ENCODE measurements at regions not wholly inside any gene's neighbourhood (a gene's known extent, or its start where the extent isn't known, plus 50 kb on each side); places are given as distances from the start of the nearest gene placed in this dataset.
"Not testable (repeated sequence)": the region's sequence is repeated elsewhere in the genome, so short reads cannot be mapped to it uniquely, and the experiment has no call there.

DNA sequence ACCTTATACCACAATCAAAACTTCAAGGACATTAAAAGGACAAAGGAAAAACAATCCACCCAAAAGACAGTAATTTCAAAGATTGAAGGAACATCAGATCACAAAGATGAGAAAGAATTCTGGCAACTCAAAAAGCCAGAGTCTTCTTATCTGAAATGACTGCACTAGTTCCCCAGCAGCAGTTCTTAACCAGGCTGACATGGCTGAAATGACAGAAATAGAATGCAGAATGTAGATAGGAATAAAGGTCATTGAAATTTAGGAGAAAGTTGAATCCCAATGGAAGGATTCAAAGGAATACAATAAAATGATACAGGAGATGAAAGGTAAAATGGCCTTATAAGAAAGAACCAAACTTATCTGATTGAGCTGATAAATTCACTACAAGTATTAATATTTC is 231.4 kb downstream of the CD109 start:
- Histone ChIP-seq H3K4me3 (ENCODE audit: low read length) (no peak overlapping the region), H3K9me2 (replicated peaks; ENCODE audit: control insufficient read depth, low read length) (no peaks in the 10 kb centered on the region), H3F3A (ENCODE audit: control insufficient read depth, insufficient read depth) (no peaks in the 10 kb centered on the region), H4K20me1 (ENCODE audit: control insufficient read depth, insufficient read depth, low read depth, low read length) (no peaks in the 10 kb centered on the region), H3K9me3 (ENCODE audit: control insufficient read depth, insufficient read depth, low read length) (no peaks in the 10 kb centered on the region), H3K27ac (ENCODE audit: low read depth, low read length) (no peak overlapping the region), H3K36me3 (ENCODE audit: control insufficient read depth, low read length) (no peaks in the 10 kb centered on the region), H3K4me2 (ENCODE audit: low read length) (no peak overlapping the region), H3K27me3 (ENCODE audit: control insufficient read depth, low read length) (no peaks in the 10 kb centered on the region), H3K79me2 (ENCODE audit: control insufficient read depth, low read length) (no peaks in the 10 kb centered on the region), H3K4me1 (ENCODE audit: control insufficient read depth, low read length) (no peaks in the 10 kb centered on the region)
- TF ChIP-seq, protein P1, sequence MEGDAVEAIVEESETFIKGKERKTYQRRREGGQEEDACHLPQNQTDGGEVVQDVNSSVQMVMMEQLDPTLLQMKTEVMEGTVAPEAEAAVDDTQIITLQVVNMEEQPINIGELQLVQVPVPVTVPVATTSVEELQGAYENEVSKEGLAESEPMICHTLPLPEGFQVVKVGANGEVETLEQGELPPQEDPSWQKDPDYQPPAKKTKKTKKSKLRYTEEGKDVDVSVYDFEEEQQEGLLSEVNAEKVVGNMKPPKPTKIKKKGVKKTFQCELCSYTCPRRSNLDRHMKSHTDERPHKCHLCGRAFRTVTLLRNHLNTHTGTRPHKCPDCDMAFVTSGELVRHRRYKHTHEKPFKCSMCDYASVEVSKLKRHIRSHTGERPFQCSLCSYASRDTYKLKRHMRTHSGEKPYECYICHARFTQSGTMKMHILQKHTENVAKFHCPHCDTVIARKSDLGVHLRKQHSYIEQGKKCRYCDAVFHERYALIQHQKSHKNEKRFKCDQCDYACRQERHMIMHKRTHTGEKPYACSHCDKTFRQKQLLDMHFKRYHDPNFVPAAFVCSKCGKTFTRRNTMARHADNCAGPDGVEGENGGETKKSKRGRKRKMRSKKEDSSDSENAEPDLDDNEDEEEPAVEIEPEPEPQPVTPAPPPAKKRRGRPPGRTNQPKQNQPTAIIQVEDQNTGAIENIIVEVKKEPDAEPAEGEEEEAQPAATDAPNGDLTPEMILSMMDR (IDR thresholded peaks at IDR 0.05; ENCODE audit: low read depth, low read length, poor library complexity, severe bottlenecking), result no peak
- TF ChIP-seq EZH2phosphoT487 (IDR thresholded peaks at IDR 0.05; ENCODE audit: borderline replicate concordance, low read length), result no peak

DNA sequence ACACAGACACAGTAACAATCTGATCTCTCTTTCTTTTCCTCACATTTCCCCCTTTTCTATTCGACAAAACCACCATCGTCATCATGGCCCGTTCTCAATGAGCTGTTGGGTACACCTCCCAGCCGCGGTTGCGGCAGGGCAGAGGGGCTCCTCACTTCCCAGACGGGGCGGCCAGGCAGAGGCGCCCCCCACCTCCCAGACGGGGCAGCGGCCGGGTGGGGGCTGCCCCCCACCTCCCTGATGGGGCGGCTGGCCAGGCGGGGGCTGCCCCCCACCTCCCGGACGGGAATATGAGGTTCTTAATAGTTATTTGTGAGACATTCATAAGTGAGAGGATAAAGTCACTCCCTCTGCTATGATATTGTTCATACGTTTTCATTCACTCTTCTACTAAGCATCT is 229.7 kb downstream of the CD109 start:
- H3K79me2 ChIP-seq (ENCODE audit: control insufficient read depth, low read length); H4K20me1 ChIP-seq (ENCODE audit: control insufficient read depth, insufficient read depth, low read depth, low read length); H3K9me2 ChIP-seq (replicated peaks; ENCODE audit: control insufficient read depth, low read length); H3K36me3 ChIP-seq (ENCODE audit: control insufficient read depth, low read length); H3K4me3 ChIP-seq (ENCODE audit: low read length); H3K4me1 ChIP-seq (ENCODE audit: control insufficient read depth, low read length); H3K27me3 ChIP-seq (ENCODE audit: control insufficient read depth, low read length); H3K27ac ChIP-seq (ENCODE audit: low read depth, low read length); H3F3A ChIP-seq (ENCODE audit: control insufficient read depth, insufficient read depth); H3K9me3 ChIP-seq (ENCODE audit: control insufficient read depth, insufficient read depth, low read length); H3K4me2 ChIP-seq (ENCODE audit: low read length): not testable (repeated sequence)

DNA sequence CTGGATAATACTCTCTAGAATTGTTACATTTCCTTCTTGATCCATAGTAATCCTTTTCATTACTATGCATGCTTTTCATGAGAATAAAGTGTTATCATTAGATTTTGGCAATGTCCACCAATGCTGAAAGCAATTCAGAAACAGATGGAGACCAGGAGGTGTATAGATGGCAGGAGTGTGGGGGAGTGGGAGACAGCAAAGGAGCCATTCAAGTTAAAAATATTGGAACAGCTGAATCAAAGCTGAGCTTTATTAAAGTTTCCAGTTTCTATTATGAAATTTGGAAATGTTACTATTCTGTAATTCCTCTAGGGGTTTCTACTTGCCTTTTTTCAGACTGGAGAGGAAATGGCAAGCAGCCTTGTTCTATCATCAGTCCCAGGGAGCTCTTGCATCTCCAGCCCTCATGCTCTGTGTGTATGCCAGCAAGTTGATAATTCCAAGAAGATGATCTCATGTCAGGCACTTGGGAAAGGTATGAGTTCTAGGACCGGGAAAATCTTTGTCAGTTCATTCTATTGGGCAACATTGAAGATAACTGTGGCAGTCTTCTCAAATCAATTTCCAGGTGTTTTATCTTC is 228.0 kb downstream of the CD109 start:
- Histone ChIP-seq H3K79me2 (ENCODE audit: control insufficient read depth, low read length) (no peaks in the 10 kb centered on the region), H3K27ac (ENCODE audit: low read depth, low read length) (no peak overlapping the region), H4K20me1 (ENCODE audit: control insufficient read depth, insufficient read depth, low read depth, low read length) (no peaks in the 10 kb centered on the region), H3K36me3 (ENCODE audit: control insufficient read depth, low read length) (no peaks in the 10 kb centered on the region), H3K9me3 (ENCODE audit: control insufficient read depth, insufficient read depth, low read length) (no peaks in the 10 kb centered on the region), H3K4me3 (ENCODE audit: low read length) (no peak overlapping the region), H3K9me2 (replicated peaks; ENCODE audit: control insufficient read depth, low read length) (no peaks in the 10 kb centered on the region), H3K4me2 (ENCODE audit: low read length) (no peak overlapping the region), H3K27me3 (ENCODE audit: control insufficient read depth, low read length) (no peaks in the 10 kb centered on the region), H3K4me1 (ENCODE audit: control insufficient read depth, low read length) (no peaks in the 10 kb centered on the region), H3F3A (ENCODE audit: control insufficient read depth, insufficient read depth) (no peaks in the 10 kb centered on the region)
- no peak for TF ChIP-seq EZH2phosphoT487 (IDR thresholded peaks at IDR 0.05; ENCODE audit: borderline replicate concordance, low read length)
- TF ChIP-seq, protein P1 (IDR thresholded peaks at IDR 0.05; ENCODE audit: low read depth, low read length, poor library complexity, severe bottlenecking), result no peak

DNA sequence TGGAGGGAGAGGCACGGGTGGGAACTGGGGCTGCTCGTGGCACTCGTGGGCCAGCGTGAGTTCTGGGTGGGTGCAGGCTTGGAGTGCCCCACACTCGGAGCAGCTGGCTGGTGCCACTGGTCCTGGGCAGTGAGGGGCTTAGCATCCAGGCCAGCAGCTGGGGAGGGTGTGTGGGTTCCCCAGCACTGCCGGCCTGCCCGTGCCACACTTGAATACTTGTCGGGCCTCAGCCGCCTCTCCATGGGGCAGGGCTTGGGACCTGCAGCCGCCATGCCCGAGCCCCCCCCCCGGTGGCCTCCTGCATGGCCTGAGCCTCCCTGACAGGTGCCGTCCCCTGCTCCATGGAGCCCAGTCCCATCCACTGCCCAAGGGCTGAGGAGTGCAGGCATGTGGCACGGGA is 207.2 kb downstream of the CD109 start:
- H3K4me3 ChIP-seq (ENCODE audit: low read length), result no peak overlapping the region
- no peak overlapping the region for H3K27ac ChIP-seq (ENCODE audit: low read depth, low read length)
- no peaks in the 10 kb centered on the region for H3K27me3 ChIP-seq (ENCODE audit: control insufficient read depth, low read length)
- H4K20me1 ChIP-seq (ENCODE audit: control insufficient read depth, insufficient read depth, low read depth, low read length), result no peaks in the 10 kb centered on the region
- TF ChIP-seq, protein P1 (IDR thresholded peaks at IDR 0.05; ENCODE audit: low read depth, low read length, poor library complexity, severe bottlenecking), result no peak
- no peak for TF ChIP-seq EZH2phosphoT487 (IDR thresholded peaks at IDR 0.05; ENCODE audit: borderline replicate concordance, low read length)
- no peaks in the 10 kb centered on the region for H3F3A ChIP-seq (ENCODE audit: control insufficient read depth, insufficient read depth)
- no peaks in the 10 kb centered on the region for H3K4me1 ChIP-seq (ENCODE audit: control insufficient read depth, low read length)
- no peaks in the 10 kb centered on the region for H3K36me3 ChIP-seq (ENCODE audit: control insufficient read depth, low read length)
- no peaks in the 10 kb centered on the region for H3K9me3 ChIP-seq (ENCODE audit: control insufficient read depth, insufficient read depth, low read length)
- H3K79me2 ChIP-seq (ENCODE audit: control insufficient read depth, low read length), result no peaks in the 10 kb centered on the region
- no peak overlapping the region for H3K4me2 ChIP-seq (ENCODE audit: low read length)
- no peaks in the 10 kb centered on the region for H3K9me2 ChIP-seq (replicated peaks; ENCODE audit: control insufficient read depth, low read length)
